Large intestine (tissue), 3 donors: ENCODE measurements at regions not wholly inside any gene's neighbourhood (a gene's known extent, or its start where the extent isn't known, plus 50 kb on each side); places are given as distances from the start of the nearest gene placed in this dataset.

Experiments used
- DNase-seq, 2 donors: peaks; one replicate each; pipeline versions ENCODE4 v3.0.0 to v3.0.0-alpha.2; 2013
- H3K27ac ChIP-seq: one replicate; pipeline ENCODE4 v1.5.1; 2013; ENCODE audit warnings: low read length
- H3K27me3 ChIP-seq: 2 replicates; pipeline ENCODE4 v1.6.1; 2013; ENCODE audit warnings: low read length; ENCODE audit not compliant: control insufficient read depth, insufficient read depth
- H3K36me3 ChIP-seq: 2 replicates; pipeline ENCODE4 v1.6.1; 2013; ENCODE audit warnings: low read length; ENCODE audit not compliant: control insufficient read depth, insufficient read depth
- H3K4me1 ChIP-seq: one replicate; pipeline ENCODE4 v1.6.1; 2013; ENCODE audit warnings: low read length; ENCODE audit not compliant: control insufficient read depth, insufficient read depth
- H3K4me3 ChIP-seq: one replicate; pipeline ENCODE4 v1.5.1; 2013; ENCODE audit warnings: low read length
- H3K9me3 ChIP-seq: one replicate; pipeline ENCODE4 v1.6.1; 2013; ENCODE audit warnings: mild to moderate bottlenecking, low read depth, low read length, moderate library complexity; ENCODE audit not compliant: control insufficient read depth
- WGBS: methylation state at CpG from one replicate; pipeline ENCODE4 v1.1.5; 2013; ENCODE audit warnings: low lambda C conversion rate; ENCODE audit not compliant: insufficient coverage; 5-methylcytosine and 5-hydroxymethylcytosine counted together

DNA sequence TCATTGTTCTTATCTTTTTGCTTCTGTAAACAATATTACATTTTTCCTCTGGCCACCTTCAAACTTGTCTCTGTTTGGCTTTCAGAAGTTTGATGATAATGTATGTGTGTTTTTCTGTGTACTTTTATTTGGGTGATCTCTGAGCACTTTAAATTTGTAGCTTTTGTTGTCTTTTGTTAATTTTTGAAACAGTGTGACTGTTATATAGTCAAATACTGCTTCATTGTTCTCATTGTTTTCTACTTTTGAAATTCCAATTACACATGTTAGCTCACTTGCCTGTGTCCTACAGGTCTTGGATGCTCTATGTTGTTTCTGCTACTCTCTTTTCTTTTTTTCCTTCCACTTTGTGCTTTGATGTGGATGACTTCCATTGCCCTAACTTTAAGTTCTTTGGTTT lies 460.1 kb upstream of the KHDRBS2 start:
- no peak for DNase-seq
- Histone ChIP-seq H3K27me3 (no peaks in the 10 kb centered on the region), H3K4me3 (no peak overlapping the region), H3K27ac (no peak overlapping the region), H3K9me3 (no peaks in the 10 kb centered on the region), H3K4me1 (no peaks in the 10 kb centered on the region), H3K36me3 (no peaks in the 10 kb centered on the region)

DNA sequence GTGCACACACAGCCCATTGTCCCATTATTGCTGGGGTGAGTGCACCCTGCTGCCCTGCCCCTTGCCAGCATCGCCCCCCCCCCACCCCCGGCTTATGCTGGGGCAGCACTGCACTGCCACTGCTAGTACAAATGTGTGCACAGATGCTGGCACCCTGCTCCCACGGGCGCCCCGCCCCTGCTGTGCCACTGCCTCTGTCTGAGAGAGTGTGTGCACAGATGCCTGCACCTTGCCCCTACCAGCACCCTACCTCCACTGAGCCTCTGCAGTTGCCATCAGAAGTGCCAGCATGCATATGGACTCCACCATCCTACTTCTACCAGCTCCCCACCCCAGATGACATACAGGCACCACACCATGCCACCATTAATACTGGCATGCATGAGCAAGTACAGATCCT lies 454.6 kb upstream of the KHDRBS2 start:
- Histone ChIP-seq H3K27ac (no peak overlapping the region), H3K4me3 (no peak overlapping the region), H3K36me3 (no peaks in the 10 kb centered on the region), H3K27me3 (no peaks in the 10 kb centered on the region), H3K4me1 (no peaks in the 10 kb centered on the region), H3K9me3 (no peaks in the 10 kb centered on the region)
- WGBS, result no CpG with 5 or more reads among the region's 5 CpGs
- DNase-seq, result no peak

DNA sequence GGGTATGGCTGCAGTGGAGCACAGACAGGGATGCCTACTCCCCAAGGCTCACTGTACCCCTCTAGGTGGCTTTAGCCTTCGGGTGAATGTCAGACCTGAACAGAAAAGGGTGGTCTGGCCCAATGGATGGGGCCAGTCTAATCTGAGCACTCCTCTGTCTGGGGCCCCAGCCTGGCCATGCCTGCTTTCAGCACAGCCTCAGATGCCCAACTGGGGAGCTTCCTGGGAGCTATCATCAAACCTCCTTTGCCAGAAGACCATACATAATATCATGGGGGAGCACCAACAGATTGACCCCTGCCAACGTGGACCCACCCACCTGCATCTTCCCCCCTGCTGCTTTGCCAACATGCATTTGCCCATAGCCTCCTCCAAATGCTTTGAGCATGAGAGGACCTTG lies 454.1 kb upstream of the KHDRBS2 start:
- WGBS, result no CpG with 5 or more reads among the region's 2 CpGs
- no peaks in the 10 kb centered on the region for H3K9me3 ChIP-seq
- no peak overlapping the region for H3K4me3 ChIP-seq
- H3K36me3 ChIP-seq, result no peaks in the 10 kb centered on the region
- no peaks in the 10 kb centered on the region for H3K4me1 ChIP-seq
- H3K27ac ChIP-seq, result no peak overlapping the region
- H3K27me3 ChIP-seq, result no peaks in the 10 kb centered on the region
- DNase-seq, result no peak

DNA sequence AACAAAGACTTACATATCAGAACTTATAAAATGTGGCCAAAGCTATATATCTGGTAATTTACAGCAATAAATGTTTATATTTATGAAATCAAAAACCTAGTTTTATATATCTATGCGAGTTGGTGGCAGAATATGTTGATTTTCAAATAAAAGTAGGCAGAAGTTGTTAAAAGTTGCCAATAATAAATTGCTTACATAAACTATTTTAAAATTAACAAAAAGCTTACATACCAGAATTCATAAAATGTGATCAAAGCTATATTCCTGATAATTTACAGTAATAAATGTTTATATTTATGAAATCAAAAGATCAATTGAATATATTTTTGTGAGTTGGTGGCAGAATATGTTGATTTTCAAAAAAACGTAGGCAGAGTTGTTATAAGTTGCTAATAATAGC lies 451.8 kb upstream of the KHDRBS2 start:
- DNase-seq, result no peak

DNA sequence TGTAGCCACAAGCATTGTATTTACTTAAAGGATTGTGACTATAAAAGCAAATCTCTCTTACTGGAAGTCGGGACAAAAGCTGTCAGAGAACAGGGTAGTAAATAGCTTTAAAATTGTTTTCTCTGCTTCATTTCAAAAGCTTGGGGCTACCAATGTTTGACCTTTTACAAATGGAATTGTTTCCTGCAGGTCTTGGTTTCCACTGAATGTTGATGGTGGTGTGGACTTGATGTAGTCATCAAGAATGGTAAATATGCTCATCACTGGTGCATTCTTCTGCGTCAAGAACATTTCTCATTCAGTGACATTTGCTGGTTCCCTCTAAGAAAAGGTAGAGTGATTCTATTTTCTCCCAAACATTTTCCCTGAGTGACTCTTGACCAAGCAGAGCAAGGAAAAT lies 435.4 kb upstream of the KHDRBS2 start:
- Histone ChIP-seq H3K27me3 (no peaks in the 10 kb centered on the region), H3K9me3 (no peaks in the 10 kb centered on the region), H3K4me1 (no peaks in the 10 kb centered on the region), H3K36me3 (no peaks in the 10 kb centered on the region), H3K27ac (no peak overlapping the region), H3K4me3 (no peak overlapping the region)
- DNase-seq, result no peak
- WGBS, result no CpG with 5 or more reads among the region's 2 CpGs

More for the DNA sequence above, 451.8 kb upstream of the KHDRBS2 start:
- Histone ChIP-seq H3K27ac (no peak overlapping the region), H3K36me3 (no peaks in the 10 kb centered on the region), H3K9me3 (no peaks in the 10 kb centered on the region), H3K4me3 (no peak overlapping the region), H3K4me1 (no peaks in the 10 kb centered on the region), H3K27me3 (no peaks in the 10 kb centered on the region)
- 90% methylated on average over 2 of the region's 2 CpGs for WGBS

DNA sequence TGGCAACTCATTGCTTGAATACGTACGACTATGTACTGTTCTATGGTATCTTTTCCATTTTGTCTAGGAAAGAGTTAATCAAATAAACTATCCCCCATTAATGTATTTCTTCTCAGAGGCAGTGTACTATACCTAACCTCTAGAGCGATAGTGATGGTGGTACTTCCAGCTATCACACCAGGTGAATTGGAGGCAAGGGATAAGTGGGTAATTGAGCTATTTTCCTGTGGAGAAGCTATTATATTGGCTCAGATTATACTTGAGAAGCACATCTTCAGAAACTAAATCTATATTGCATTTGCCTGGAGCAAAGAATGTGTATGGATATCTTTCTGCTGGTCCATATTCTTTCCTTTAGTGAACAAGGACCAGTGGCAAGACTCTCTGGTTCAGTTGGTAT lies 430.7 kb upstream of the KHDRBS2 start:
- Histone ChIP-seq H3K36me3 (no peaks in the 10 kb centered on the region), H3K4me1 (no peaks in the 10 kb centered on the region), H3K4me3 (no peak overlapping the region), H3K9me3 (no peaks in the 10 kb centered on the region), H3K27me3 (no peaks in the 10 kb centered on the region), H3K27ac (no peak overlapping the region)
- DNase-seq, result no peak
- WGBS, result no CpG with 5 or more reads among the region's 3 CpGs

DNA sequence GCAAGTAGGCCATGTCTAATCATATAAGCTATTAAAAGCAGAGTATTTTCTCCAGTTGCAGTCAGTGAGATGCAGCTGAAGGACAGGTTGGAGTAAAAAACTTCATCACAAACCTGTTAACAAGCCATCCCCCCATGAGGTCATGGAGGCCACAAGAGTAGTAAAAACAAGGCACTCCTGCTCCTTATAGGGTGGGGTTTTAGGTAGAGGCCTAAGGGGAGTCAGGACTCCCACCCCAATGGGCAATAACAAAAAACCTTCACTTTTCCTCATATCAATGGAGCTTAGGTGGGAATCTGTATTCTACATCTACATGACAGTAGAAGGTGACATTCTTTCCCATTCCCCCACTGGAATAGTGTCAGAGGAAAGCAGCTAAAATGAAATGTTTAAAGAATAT lies 428.1 kb upstream of the KHDRBS2 start:
- H3K36me3 ChIP-seq, result no peaks in the 10 kb centered on the region
- no peaks in the 10 kb centered on the region for H3K4me1 ChIP-seq
- no peaks in the 10 kb centered on the region for H3K27me3 ChIP-seq
- DNase-seq, result no peak
- no peak overlapping the region for H3K27ac ChIP-seq
- H3K4me3 ChIP-seq, result no peak overlapping the region
- H3K9me3 ChIP-seq, result no peaks in the 10 kb centered on the region

DNA sequence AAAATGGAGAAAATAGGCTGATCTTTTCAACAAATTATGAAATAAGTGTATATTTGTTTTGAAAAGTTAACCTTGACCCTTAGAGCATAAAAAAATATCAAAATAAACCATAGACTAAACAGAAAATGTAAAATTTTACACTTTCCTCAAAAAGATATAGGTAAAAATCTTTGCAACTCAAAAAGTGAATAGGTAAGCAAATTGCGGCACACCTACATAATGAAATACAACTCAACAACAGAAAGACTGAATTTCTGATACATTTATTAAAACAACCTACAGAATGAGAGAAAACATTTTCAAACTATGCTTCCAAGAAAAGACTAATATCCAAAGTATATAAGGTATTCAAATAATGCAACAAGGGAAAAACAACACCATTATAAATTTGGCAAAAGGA lies 425.7 kb upstream of the KHDRBS2 start:
- H3K27me3 ChIP-seq, result no peaks in the 10 kb centered on the region
- no peak for DNase-seq
- no peaks in the 10 kb centered on the region for H3K4me1 ChIP-seq
- H3K9me3 ChIP-seq, result no peaks in the 10 kb centered on the region
- H3K4me3 ChIP-seq, result no peak overlapping the region
- 100% methylated on average over 1 of the region's 1 CpG for whole genome bisulfite sequencing
- H3K27ac ChIP-seq, result no peak overlapping the region
- H3K36me3 ChIP-seq, result no peaks in the 10 kb centered on the region

DNA sequence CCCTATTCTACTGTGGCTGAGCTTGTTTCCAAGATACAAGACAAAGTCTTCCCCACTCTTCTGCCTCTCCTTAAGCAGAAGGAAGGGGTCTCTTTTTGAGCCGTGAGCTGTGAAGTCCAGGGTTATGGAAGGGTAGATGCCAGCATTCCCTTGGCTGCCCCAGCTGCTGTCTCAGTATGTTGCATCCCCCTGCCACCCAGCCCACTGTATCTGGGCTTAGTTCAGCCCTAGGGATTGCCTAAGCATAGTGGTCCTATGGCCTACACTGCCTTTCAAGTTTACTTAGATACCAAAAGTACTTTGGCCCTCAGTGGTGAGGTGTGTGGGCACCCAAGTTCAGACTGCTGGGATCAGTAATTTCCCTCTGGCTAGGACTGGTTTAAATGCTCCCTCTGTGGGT lies 421.9 kb upstream of the KHDRBS2 start:
- H3K27me3 ChIP-seq, result no peaks in the 10 kb centered on the region
- H3K9me3 ChIP-seq, result no peaks in the 10 kb centered on the region
- no peaks in the 10 kb centered on the region for H3K36me3 ChIP-seq
- H3K4me3 ChIP-seq, result no peak overlapping the region
- no CpG with 5 or more reads among the region's 1 CpG for WGBS
- no peaks in the 10 kb centered on the region for H3K4me1 ChIP-seq
- no peak for DNase-seq
- no peak overlapping the region for H3K27ac ChIP-seq

DNA sequence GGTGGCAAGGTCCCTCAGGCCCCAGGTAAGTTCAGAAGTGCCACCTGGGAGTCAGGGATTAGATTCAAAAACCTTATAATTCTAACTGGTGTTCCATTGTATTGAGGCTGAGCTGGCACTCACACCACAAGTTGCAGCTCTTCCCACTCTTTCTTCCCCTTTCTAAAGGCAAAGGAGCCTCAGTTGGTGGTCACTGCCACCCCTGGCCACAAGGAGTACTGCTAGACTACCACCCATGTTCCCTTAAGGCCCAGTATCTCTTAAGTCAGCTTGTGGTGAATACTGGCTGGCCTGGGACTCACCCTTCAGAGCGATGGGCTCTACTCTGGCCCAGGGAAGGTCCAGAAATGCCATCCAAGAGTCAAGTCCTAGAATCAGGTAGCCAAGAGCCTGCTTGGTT lies 421.1 kb upstream of the KHDRBS2 start:
- Histone ChIP-seq H3K4me1 (no peaks in the 10 kb centered on the region), H3K27me3 (no peaks in the 10 kb centered on the region), H3K9me3 (no peaks in the 10 kb centered on the region), H3K36me3 (no peaks in the 10 kb centered on the region), H3K27ac (no peak overlapping the region), H3K4me3 (no peak overlapping the region)
- WGBS, result no CpG with 5 or more reads among the region's 1 CpG
- DNase-seq, result no peak

DNA sequence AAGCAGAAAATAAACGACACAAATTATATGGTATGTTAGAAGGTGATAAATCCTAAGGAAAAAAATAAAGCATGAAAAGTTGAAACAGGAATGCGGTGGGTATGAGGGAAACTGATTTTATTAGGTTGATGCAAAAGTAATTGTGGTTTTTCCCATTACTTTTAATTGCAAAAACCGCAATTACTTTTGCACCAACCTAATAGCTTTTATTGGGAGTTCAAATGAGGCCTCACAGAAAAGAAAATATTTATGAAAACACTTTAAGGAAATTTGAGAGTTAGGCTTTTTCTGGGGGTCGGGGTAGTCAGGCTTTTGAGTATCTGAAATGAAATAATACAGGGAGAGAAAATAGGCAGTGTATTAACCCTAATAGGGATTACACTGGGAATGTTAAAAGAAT lies 397.0 kb upstream of the KHDRBS2 start:
- Histone ChIP-seq H3K4me3 (no peak overlapping the region), H3K9me3 (no peaks in the 10 kb centered on the region), H3K27ac (no peak overlapping the region), H3K36me3 (no peaks in the 10 kb centered on the region), H3K27me3 (no peaks in the 10 kb centered on the region), H3K4me1 (no peaks in the 10 kb centered on the region)
- DNase-seq, result no peak
- 71% methylated on average over 3 of the region's 4 CpGs for WGBS
